OCI-LY3 (cell line): ENCODE measurements at regions not wholly inside any gene's neighbourhood (a gene's known extent, or its start where the extent isn't known, plus 50 kb on each side); places are given as distances from the start of the nearest gene placed in this dataset.
"Not testable (repeated sequence)": the region's sequence is repeated elsewhere in the genome, so short reads cannot be mapped to it uniquely, and the experiment has no call there.

ENCODE experiments used
- H2AFZ ChIP-seq: fragments of 200-600, 300-600 bp; shearing (Covaris generic); 2 replicates; pipeline ENCODE4 v1.6.0; 2014; ENCODE audit warnings: antibody characterized with exemption, low read depth, low read length
- H3K27ac ChIP-seq: fragments of 200-600, 300-600 bp; sonication (generic); 2 replicates; pipeline ENCODE4 v1.5.1; 2014; ENCODE audit warnings: mild to moderate bottlenecking, low read length, moderate library complexity, mixed read lengths
- H3K27me3 ChIP-seq: fragments of 200-600, 300-600 bp; sonication (generic); 2 replicates; pipeline ENCODE4 v1.6.1; 2014; ENCODE audit warnings: low read depth, low read length, mixed read lengths
- H3K36me3 ChIP-seq: fragments of 200-600, 300-600 bp; sonication (generic); replicated peaks from 2 replicates; pipeline ENCODE3; 2014; ENCODE audit warnings: low read depth, low read length, mixed read lengths
- H3K4me1 ChIP-seq: fragments of 300-600, 200-600 bp; sonication (generic); 2 replicates; pipeline ENCODE4 v1.6.1; 2014; ENCODE audit warnings: low read length, mixed read lengths
- H3K4me2 ChIP-seq: fragments of 200-600, 300-600 bp; sonication (generic); 2 replicates; pipeline ENCODE4 v1.6.1; 2014; ENCODE audit warnings: low read length, mixed read lengths
- H3K4me3 ChIP-seq: fragments of 300-600, 200-600 bp; sonication (generic); 2 replicates; pipeline ENCODE4 v1.5.1; 2014; ENCODE audit warnings: antibody characterized with exemption, mild to moderate bottlenecking, low read length, moderate library complexity
- H3K79me2 ChIP-seq: fragments of 300-600, 200-600 bp; shearing (Covaris generic); 2 replicates; pipeline ENCODE4 v1.6.1; 2014; ENCODE audit warnings: mild to moderate bottlenecking, low read length, mixed read lengths
- H3K9ac ChIP-seq: fragments of 300-600, 200-600 bp; shearing (Covaris generic); 2 replicates; pipeline ENCODE4 v1.6.0; 2014; ENCODE audit warnings: mild to moderate bottlenecking, low read length, moderate library complexity
- H3K9me3 ChIP-seq: fragments of 200-600, 300-600 bp; shearing (Covaris generic); 2 replicates; pipeline ENCODE4 v1.6.1; 2014; ENCODE audit warnings: low read length, mixed read lengths; ENCODE audit not compliant: insufficient read depth
- H4K20me1 ChIP-seq: fragments of 200-600, 300-600 bp; sonication (generic); 2 replicates; pipeline ENCODE4 v1.6.1; 2016; ENCODE audit warnings: low read length, mixed read lengths; ENCODE audit not compliant: insufficient read depth
- EZH2phosphoT487 ChIP-seq: fragments of 200-600 bp; shearing (Covaris generic); IDR thresholded peaks from 2 replicates; pipeline ENCODE4 v1.6.1; 2018; ENCODE audit warnings: antibody characterized with exemption, mixed run types, low read depth
- TF ChIP-seq, protein P1 (sequence below): fragments of 200-600, 300-600 bp; sonication (generic); IDR thresholded peaks from 2 replicates; pipeline ENCODE4 v1.5.1; 2014; ENCODE audit warnings: antibody characterized with exemption, low read length, low read depth

DNA sequence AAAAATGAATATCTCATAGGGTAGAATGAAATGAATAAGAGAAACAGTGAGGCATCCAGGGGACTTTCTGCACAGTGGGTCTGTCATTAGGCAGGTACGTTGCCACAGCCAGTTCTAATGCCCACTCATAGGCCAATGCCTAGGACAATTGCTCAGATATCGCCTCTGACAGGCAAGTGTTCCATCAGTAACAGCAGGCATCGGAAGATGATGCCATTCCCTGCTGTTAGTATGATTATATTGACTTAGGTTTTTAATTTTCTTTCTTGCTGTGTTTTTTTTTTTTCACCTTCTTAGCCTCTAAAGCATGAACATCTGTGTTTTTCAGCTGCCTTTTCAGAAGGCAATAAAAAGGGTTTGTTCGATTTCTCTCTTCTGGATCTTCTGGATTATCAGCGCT, 90.7 kb downstream of the PRL start:
- H3K36me3 ChIP-seq, result no peaks in the 10 kb centered on the region
- no peak overlapping the region for H3K4me3 ChIP-seq
- no peak overlapping the region for H2AFZ ChIP-seq
- no peaks in the 10 kb centered on the region for H3K27me3 ChIP-seq
- no peaks in the 10 kb centered on the region for H3K79me2 ChIP-seq
- no peak overlapping the region for H3K27ac ChIP-seq
- H3K4me1 ChIP-seq, result no peaks in the 10 kb centered on the region
- no peaks in the 10 kb centered on the region for H4K20me1 ChIP-seq
- H3K9me3 ChIP-seq, result no peaks in the 10 kb centered on the region
- no peak overlapping the region for H3K4me2 ChIP-seq
- H3K9ac ChIP-seq, result no peak overlapping the region
- TF ChIP-seq, protein P1, sequence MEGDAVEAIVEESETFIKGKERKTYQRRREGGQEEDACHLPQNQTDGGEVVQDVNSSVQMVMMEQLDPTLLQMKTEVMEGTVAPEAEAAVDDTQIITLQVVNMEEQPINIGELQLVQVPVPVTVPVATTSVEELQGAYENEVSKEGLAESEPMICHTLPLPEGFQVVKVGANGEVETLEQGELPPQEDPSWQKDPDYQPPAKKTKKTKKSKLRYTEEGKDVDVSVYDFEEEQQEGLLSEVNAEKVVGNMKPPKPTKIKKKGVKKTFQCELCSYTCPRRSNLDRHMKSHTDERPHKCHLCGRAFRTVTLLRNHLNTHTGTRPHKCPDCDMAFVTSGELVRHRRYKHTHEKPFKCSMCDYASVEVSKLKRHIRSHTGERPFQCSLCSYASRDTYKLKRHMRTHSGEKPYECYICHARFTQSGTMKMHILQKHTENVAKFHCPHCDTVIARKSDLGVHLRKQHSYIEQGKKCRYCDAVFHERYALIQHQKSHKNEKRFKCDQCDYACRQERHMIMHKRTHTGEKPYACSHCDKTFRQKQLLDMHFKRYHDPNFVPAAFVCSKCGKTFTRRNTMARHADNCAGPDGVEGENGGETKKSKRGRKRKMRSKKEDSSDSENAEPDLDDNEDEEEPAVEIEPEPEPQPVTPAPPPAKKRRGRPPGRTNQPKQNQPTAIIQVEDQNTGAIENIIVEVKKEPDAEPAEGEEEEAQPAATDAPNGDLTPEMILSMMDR, result no peak
- TF ChIP-seq EZH2phosphoT487, result no peak

DNA sequence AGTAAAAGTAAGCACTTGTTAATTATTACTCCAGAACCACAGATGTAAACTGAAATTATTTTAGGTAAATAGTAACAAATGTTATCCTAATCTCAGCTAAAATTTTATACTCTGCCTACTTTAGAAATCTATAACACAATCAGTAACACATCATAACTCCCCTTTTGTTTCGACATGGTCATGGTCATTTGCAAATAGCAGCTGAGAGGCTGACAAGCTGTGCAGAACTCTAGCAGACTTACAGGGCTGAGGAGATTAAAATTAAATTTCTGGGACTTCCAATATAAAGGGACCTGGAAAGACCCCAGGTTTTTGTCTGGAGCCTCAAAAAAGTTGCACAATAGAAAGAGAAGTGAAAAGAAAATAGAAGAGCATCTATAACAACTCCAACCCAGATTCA, 88.8 kb downstream of the PRL start:
- no peaks in the 10 kb centered on the region for H3K79me2 ChIP-seq
- H2AFZ ChIP-seq, result no peak overlapping the region
- no peaks in the 10 kb centered on the region for H4K20me1 ChIP-seq
- TF ChIP-seq EZH2phosphoT487, result no peak
- TF ChIP-seq, protein P1, result no peak
- H3K27me3 ChIP-seq, result no peaks in the 10 kb centered on the region
- H3K4me3 ChIP-seq, result no peak overlapping the region
- H3K9ac ChIP-seq, result no peak overlapping the region
- H3K9me3 ChIP-seq, result no peaks in the 10 kb centered on the region
- no peaks in the 10 kb centered on the region for H3K36me3 ChIP-seq
- no peak overlapping the region for H3K4me2 ChIP-seq
- H3K4me1 ChIP-seq, result no peaks in the 10 kb centered on the region
- no peak overlapping the region for H3K27ac ChIP-seq

DNA sequence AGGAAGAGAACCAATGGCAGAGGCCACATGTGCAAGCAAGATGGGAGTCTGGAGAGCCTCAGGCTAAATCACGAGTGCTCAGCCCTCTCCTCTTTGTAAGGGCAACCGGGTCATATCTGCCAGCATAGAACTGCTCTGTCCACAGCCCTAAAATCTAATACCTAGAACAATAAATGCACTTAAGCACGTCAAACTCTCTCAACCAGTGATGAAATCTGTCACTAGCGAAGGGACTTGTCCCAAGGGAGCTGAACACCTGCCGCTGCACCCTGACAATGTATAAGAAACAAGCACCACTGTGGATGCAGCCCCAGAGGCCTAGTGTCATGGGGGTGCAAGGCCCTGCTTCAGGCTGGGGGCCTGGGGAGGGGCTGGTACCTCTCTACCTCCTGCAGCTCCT, 82.5 kb downstream of the PRL start:
- no peak for TF ChIP-seq EZH2phosphoT487
- TF ChIP-seq, protein P1, result no peak
- Histone ChIP-seq H3K79me2 (no peaks in the 10 kb centered on the region), H2AFZ (no peak overlapping the region), H3K4me2 (no peak overlapping the region), H3K4me3 (no peak overlapping the region), H3K36me3 (no peaks in the 10 kb centered on the region), H3K27me3 (no peaks in the 10 kb centered on the region), H3K27ac (no peak overlapping the region), H3K4me1 (no peaks in the 10 kb centered on the region), H3K9ac (no peak overlapping the region), H3K9me3 (no peaks in the 10 kb centered on the region), H4K20me1 (no peaks in the 10 kb centered on the region)

DNA sequence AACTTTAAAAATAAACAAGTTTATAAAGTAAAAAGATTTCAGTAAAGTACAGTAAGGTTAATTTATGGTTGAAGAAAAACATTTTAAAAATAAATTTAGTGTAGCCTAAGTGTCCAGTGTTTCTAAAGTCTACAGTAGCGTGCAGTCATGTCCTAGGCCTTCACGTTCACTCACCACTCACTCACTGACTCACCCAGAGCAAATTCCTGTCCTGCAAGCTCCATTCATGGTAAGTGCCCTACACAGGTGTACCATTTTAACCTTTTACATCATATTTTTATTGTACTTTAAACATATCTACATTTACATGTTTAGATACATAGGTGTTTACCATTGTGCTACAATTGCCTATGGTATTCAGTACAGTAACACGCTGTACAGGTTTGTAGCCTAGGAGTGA, 81.4 kb downstream of the PRL start:
- H3K27ac ChIP-seq, H3K36me3 ChIP-seq, H3K27me3 ChIP-seq, H4K20me1 ChIP-seq, H3K4me3 ChIP-seq, H3K9ac ChIP-seq, H3K4me2 ChIP-seq, H3K79me2 ChIP-seq, H2AFZ ChIP-seq, H3K4me1 ChIP-seq, H3K9me3 ChIP-seq: not testable (repeated sequence)

DNA sequence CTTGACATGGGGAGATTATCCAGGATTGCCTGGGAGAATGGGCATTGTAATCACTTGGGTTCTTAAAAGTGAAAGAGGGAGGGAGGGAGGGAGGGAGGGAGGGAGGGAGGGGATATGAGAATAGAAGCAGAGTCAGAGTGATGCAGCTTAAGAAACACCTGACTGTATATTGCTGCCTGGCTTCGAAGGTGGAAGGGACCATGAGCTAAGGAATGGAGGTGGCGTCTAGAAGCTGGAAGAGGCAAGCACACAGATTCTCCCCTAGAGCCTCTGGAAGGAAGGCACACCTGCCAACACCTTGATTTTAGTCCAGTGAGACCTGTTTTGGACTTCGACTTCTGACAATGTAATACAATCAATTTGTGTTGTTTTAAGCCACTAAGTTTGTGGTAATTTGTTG, 78.4 kb downstream of the PRL start:
- no peaks in the 10 kb centered on the region for H3K4me1 ChIP-seq
- H3K4me2 ChIP-seq, result no peak overlapping the region
- no peaks in the 10 kb centered on the region for H3K9me3 ChIP-seq
- TF ChIP-seq, protein P1, result no peak
- no peak for TF ChIP-seq EZH2phosphoT487
- no peak overlapping the region for H3K9ac ChIP-seq
- no peak overlapping the region for H3K4me3 ChIP-seq
- H3K79me2 ChIP-seq, result no peaks in the 10 kb centered on the region
- H4K20me1 ChIP-seq, result no peaks in the 10 kb centered on the region
- H3K27ac ChIP-seq, result no peak overlapping the region
- H2AFZ ChIP-seq, result no peak overlapping the region
- no peaks in the 10 kb centered on the region for H3K27me3 ChIP-seq
- H3K36me3 ChIP-seq, result no peaks in the 10 kb centered on the region
